IPS-20b (cell line): ENCODE measurements at regions not wholly inside any gene's neighbourhood (a gene's known extent, or its start where the extent isn't known, plus 50 kb on each side); places are given as distances from the start of the nearest gene placed in this dataset.

ENCODE experiments used
- H3K27ac ChIP-seq: one replicate; pipeline ENCODE4 v1.5.1; 2013; ENCODE audit warnings: low read length
- H3K27me3 ChIP-seq: 2 replicates; pipeline ENCODE4 v1.6.1; 2013; ENCODE audit warnings: mild to moderate bottlenecking, low read length, inconsistent platforms; ENCODE audit not compliant: insufficient read depth
- H3K36me3 ChIP-seq: 2 replicates; pipeline ENCODE4 v1.6.1; 2013; ENCODE audit warnings: low read depth, mild to moderate bottlenecking, inconsistent platforms, low read length, moderate library complexity; ENCODE audit not compliant: insufficient read depth
- H3K4me1 ChIP-seq: 2 replicates; pipeline ENCODE4 v1.6.1; 2013; ENCODE audit warnings: mild to moderate bottlenecking, control low read depth, inconsistent platforms, low read length, moderate library complexity; ENCODE audit not compliant: insufficient read depth
- H3K4me3 ChIP-seq: 2 replicates; pipeline ENCODE4 v1.5.1; 2013; ENCODE audit warnings: mild to moderate bottlenecking, low read length, inconsistent platforms
- H3K9ac ChIP-seq: 2 replicates; pipeline ENCODE4 v1.6.1; 2013; ENCODE audit warnings: low read depth, mild to moderate bottlenecking, inconsistent platforms, low read length, moderate library complexity
- H3K9me3 ChIP-seq: 2 replicates; pipeline ENCODE4 v1.6.1; 2013; ENCODE audit warnings: mild to moderate bottlenecking, low read depth, low read length, inconsistent platforms; ENCODE audit not compliant: insufficient read depth

DNA sequence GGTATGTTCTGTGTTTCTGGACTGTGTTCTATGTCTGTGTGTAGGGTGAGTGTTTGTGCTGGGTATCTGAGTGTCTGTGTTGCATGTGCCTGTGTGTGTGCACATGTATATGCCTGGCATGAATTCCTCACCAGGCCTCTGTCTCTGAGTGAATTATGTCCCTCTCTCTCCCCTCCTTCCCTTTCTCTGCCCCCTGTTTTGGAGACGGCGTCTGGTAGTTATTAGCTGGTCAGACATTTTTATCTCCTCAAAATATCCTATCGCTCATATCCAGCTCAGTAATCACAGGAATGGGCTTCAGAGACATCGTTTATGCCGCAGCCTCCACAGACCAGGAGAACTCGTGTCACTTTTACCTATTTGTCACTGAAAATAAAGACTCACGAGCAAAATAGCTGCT is 483.2 kb upstream of the BRINP1 start:
- H3K9ac ChIP-seq = no peak overlapping the region
- H3K9me3 ChIP-seq = no peaks in the 10 kb centered on the region
- H3K27me3 ChIP-seq = no peaks in the 10 kb centered on the region
- H3K4me1 ChIP-seq = no peaks in the 10 kb centered on the region
- H3K27ac ChIP-seq = no peak overlapping the region
- H3K4me3 ChIP-seq = no peak overlapping the region
- H3K36me3 ChIP-seq = no peaks in the 10 kb centered on the region

DNA sequence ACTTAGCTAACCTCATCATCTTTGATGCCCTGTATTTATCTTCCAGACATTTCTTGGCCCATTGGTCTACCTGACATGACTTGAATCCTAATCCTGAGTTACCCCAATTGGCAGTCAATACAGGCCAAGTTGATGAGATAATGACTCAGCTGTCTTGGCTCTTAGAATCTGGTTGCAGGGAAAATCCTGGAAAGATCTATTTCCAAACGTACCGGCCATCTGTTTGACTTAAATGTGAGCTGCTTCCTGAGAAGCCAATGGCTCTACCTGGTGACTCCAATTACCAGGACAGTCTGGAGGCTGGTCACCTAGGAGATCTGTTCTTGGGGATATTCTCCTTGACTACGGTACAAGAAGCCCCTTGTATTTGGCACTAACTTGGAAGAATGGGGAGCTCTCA is 475.2 kb upstream of the BRINP1 start:
- H3K9ac ChIP-seq = no peak overlapping the region
- no peaks in the 10 kb centered on the region for H3K4me1 ChIP-seq
- no peak overlapping the region for H3K27ac ChIP-seq
- H3K27me3 ChIP-seq = no peaks in the 10 kb centered on the region
- no peak overlapping the region for H3K4me3 ChIP-seq
- no peaks in the 10 kb centered on the region for H3K9me3 ChIP-seq
- no peaks in the 10 kb centered on the region for H3K36me3 ChIP-seq

DNA sequence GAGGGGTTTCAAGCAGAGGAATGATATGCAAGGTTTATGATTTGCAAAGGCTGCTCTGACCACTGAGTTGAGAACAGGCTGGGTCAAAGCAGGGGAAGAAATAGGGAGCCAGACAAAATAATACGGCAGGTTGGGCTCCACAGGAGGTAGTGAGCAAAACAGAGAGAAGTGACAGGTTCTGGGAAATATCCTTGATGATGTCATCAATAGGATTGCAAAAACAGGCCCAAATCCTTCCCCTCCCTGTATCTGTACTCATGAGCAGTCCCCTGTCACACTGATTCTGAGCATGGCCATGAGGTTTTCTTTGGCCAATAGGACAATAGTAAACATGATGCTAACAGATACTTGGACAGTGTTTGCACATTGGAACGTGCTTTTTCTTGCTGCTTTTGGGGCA is 471.8 kb upstream of the BRINP1 start:
- Histone ChIP-seq H3K4me3 (no peak overlapping the region), H3K9me3 (no peaks in the 10 kb centered on the region), H3K27ac (no peak overlapping the region), H3K36me3 (no peaks in the 10 kb centered on the region), H3K4me1 (no peaks in the 10 kb centered on the region), H3K27me3 (no peaks in the 10 kb centered on the region), H3K9ac (no peak overlapping the region)

DNA sequence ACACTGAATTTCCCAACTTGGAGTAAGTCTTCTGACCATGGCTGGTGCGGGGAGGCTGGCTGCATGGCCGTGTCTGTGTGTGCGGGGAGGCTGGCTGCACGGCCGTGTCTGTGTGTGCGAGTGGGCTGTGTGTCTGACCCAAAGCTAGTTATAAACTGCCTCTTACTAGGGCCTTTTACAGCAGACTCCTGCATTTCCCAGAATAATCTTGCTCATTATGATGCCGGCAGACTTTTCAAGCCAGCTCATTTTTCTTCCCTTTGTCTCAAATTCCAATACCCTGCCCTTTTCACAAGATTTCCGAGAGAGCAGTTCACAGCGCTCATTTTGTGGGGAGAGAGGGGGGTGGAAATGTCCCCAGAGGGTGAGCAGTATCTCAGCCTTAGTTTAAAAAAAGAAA is 470.7 kb upstream of the BRINP1 start:
- H3K36me3 ChIP-seq = no peaks in the 10 kb centered on the region
- H3K27ac ChIP-seq = no peak overlapping the region
- H3K9me3 ChIP-seq = no peaks in the 10 kb centered on the region
- H3K4me3 ChIP-seq = no peak overlapping the region
- H3K27me3 ChIP-seq = no peaks in the 10 kb centered on the region
- no peaks in the 10 kb centered on the region for H3K4me1 ChIP-seq
- no peak overlapping the region for H3K9ac ChIP-seq

DNA sequence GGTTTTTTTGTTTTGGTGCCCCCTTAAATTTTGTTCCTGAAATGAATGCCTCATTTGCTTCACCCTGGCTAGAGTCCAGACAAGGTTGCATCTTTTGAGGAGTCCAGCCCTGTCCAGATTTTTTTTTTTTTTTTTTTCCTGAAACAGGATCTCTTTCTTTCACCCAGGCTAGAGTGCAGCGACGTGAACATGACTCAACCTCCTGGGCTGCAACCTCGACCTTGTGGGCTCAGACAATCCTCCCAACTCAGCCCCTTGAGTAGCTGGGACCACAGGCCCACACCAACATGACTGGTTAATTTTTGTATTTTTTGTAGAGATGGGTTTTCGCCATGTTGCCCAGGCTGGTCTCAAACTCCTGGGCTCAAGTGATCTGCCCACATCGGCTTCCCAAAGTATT is 469.0 kb upstream of the BRINP1 start:
- H3K9ac ChIP-seq = no peak overlapping the region
- H3K4me1 ChIP-seq = no peaks in the 10 kb centered on the region
- H3K27ac ChIP-seq = no peak overlapping the region
- H3K9me3 ChIP-seq = no peaks in the 10 kb centered on the region
- H3K36me3 ChIP-seq = no peaks in the 10 kb centered on the region
- H3K27me3 ChIP-seq = no peaks in the 10 kb centered on the region
- H3K4me3 ChIP-seq = no peak overlapping the region

DNA sequence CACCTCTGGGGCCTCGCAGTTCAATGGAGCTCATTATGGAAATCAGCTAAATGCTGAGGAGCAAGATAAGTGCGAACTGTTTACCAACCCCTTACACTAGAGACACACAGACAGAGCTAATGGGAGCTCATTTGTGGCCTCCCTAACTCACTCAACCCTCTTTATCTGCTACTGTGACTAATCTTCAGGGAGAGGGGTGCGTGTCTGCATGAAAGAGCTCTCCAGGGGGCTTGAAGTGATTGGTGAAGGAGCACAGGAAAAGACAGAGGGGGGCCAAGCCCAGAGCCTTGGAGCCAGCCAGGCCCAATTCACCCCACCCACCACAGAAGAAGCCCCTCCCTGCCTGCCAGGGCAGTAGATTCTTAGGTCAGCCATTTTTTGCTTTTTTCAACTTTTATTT is 466.8 kb upstream of the BRINP1 start:
- Histone ChIP-seq H3K9me3 (no peaks in the 10 kb centered on the region), H3K9ac (no peak overlapping the region), H3K4me1 (no peaks in the 10 kb centered on the region), H3K27ac (no peak overlapping the region), H3K27me3 (no peaks in the 10 kb centered on the region), H3K4me3 (no peak overlapping the region), H3K36me3 (no peaks in the 10 kb centered on the region)

DNA sequence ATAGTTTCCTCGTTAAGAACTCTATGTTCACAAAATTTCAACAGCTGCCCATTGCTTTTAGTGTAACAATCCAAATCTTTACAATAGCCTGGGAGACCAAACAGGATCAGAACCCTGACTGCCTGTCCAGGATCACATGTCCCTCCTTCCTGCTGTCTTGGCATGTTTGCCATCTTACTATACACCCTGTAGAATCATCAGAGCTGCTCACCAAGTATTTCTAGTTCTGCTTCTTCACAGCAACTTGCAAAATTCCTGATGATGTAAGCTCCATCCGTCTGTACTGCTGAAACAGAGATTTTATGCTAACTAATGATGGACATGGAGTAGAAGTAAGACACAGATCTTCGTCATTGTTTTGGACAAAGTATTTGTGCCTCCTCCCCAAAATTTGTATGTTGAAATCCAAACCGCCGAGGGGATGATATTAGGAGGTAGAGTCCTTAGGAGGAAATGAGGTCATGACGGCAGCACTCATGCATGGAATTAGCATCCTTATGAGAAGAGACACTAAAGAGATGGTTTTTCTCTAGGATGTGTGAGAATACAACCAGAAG is 464.9 kb upstream of the BRINP1 start:
- Histone ChIP-seq H3K36me3 (no peaks in the 10 kb centered on the region), H3K9ac (no peak overlapping the region), H3K27ac (no peak overlapping the region), H3K4me3 (no peak overlapping the region), H3K4me1 (no peaks in the 10 kb centered on the region), H3K27me3 (no peaks in the 10 kb centered on the region), H3K9me3 (no peaks in the 10 kb centered on the region)

DNA sequence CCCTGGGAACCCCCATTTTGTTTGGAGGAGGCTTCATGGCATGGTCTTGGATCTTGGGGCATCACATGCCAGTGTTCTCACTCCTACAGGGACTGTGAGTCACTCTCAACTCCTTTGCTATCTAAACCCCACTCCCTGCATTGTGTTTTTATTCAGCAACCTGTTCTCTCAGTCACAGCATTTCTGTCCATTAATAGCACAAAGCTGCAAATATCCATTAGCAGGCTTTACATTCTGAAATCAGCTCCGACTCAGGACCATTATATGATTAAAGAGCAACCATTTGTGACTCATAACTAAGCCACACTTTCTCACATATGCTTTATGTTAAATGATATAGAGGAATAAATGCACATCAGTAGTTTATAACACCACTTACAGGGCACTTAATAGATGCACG is 462.1 kb upstream of the BRINP1 start:
- H3K4me3 ChIP-seq = no peak overlapping the region
- no peak overlapping the region for H3K9ac ChIP-seq
- no peak overlapping the region for H3K27ac ChIP-seq
- H3K36me3 ChIP-seq = no peaks in the 10 kb centered on the region
- no peaks in the 10 kb centered on the region for H3K27me3 ChIP-seq
- no peaks in the 10 kb centered on the region for H3K4me1 ChIP-seq
- no peaks in the 10 kb centered on the region for H3K9me3 ChIP-seq

DNA sequence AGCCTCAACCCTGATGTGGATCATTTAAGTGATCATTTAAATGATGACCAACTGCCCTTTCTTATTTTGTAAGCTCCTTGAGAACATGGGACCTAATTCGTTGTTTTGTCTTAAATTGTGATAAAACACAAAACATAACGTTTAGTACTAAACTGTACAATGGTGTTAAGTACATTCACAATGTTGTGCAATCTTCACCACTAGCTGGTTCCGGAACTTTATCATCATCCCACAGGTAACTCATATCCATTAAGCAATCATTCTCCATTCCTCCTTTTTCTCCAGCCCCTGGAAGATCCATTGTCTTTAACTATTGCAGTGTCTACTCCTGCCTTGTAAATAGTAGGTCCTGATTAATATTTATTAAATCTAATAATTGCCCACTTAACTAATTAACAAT is 460.5 kb upstream of the BRINP1 start:
- no peak overlapping the region for H3K27ac ChIP-seq
- no peak overlapping the region for H3K4me3 ChIP-seq
- no peaks in the 10 kb centered on the region for H3K27me3 ChIP-seq
- no peaks in the 10 kb centered on the region for H3K4me1 ChIP-seq
- H3K9ac ChIP-seq = no peak overlapping the region
- no peaks in the 10 kb centered on the region for H3K36me3 ChIP-seq
- no peaks in the 10 kb centered on the region for H3K9me3 ChIP-seq

DNA sequence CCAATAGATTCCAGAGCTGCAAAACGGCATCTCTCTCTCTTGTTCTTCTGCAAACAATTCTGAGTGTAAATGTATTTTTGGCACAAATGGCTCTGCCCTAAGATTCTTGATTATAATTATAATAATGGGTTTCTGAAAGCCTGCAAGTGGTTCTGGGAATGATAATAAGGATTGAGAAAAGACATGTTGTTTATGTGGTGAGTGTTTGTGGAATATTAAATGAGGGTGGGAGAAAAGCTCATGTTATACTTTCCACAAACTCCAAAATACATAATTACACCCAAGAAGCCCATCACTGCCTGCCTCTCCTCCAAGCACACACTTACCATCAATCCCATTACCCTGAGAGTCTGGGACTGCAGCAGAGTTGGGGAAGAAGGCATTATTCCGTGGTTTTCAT is 460.0 kb upstream of the BRINP1 start:
- Histone ChIP-seq H3K36me3 (no peaks in the 10 kb centered on the region), H3K27ac (no peak overlapping the region), H3K9ac (no peak overlapping the region), H3K27me3 (no peaks in the 10 kb centered on the region), H3K9me3 (no peaks in the 10 kb centered on the region), H3K4me1 (no peaks in the 10 kb centered on the region), H3K4me3 (no peak overlapping the region)

DNA sequence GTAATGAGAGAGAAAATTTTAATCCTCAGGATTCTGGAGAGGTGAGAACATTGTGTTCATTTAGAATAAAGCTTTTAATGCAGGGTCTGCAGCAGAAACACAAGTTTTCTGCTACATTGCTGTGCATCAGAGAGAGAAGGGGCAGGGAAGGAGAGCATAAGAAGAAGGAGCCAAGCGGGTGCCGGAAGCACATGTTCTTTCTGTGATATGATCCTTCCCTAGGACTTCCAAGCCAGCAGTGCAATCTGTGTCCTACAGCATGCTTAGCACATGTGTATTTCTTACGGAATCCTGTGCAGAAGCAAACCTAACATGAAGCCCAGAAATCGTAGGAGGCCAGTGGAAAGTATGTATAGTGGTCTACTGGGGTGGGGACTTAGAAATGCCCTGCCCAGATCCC is 458.3 kb upstream of the BRINP1 start:
- Histone ChIP-seq H3K9ac (no peak overlapping the region), H3K9me3 (no peaks in the 10 kb centered on the region), H3K4me3 (no peak overlapping the region), H3K27me3 (no peaks in the 10 kb centered on the region), H3K36me3 (no peaks in the 10 kb centered on the region), H3K4me1 (no peaks in the 10 kb centered on the region), H3K27ac (no peak overlapping the region)

DNA sequence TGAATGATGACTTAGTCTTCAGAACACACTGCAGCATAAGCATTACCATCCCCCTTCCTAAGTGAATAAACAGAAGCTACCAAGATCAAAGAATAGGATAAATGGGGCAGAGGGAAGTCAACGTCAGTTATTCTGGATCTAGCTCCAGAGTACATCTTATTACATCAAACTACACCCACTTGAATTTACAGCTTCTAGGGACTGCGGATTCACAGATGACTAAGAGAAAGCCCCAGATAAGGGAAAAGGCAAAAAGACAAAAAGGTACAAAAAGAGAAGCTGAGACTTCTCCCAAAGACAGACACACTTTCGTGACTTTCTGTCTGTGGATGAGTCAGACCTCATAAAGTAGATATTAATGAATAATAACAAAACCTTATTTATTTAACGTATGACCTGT is 457.9 kb upstream of the BRINP1 start:
- Histone ChIP-seq H3K4me3 (no peak overlapping the region), H3K27me3 (no peaks in the 10 kb centered on the region), H3K9me3 (no peaks in the 10 kb centered on the region), H3K36me3 (no peaks in the 10 kb centered on the region), H3K9ac (no peak overlapping the region), H3K27ac (no peak overlapping the region), H3K4me1 (no peaks in the 10 kb centered on the region)
